ENCODE measurements at regions not wholly inside any gene's neighbourhood (a gene's known extent, or its start where the extent isn't known, plus 50 kb on each side); places are given as distances from the start of the nearest gene placed in this dataset.

GRCh38 chr2:45257820-45258219 is 248.6 kb upstream of the SIX2 start:
- Mint-ChIP-seq H3K4me3 (no peak overlapping the region), H3K4me1 (ENCODE audit: low read depth) (no peaks in the 10 kb centered on the region), H3K9me3 (no peaks in the 10 kb centered on the region), H3K36me3 (ENCODE audit: low read depth) (no peaks in the 10 kb centered on the region), H3K27me3 (peaks cover 8% of the 10 kb centered on the region), H3K27ac (no peak overlapping the region)
- no peak for DNase-seq

- Mint-ChIP-seq H3K4me1 (ENCODE audit: low read depth) (no peaks in the 10 kb centered on the region), H3K4me3 (no peak overlapping the region), H3K36me3 (ENCODE audit: low read depth) (no peaks in the 10 kb centered on the region), H3K27ac (no peak overlapping the region), H3K9me3 (no peaks in the 10 kb centered on the region), H3K27me3 (peaks cover 3% of the 10 kb centered on the region)
- DNase-seq: no peak
Observed at GRCh38 chr2:45256867-45257641, 247.8 kb upstream of the SIX2 start.

- H3K9me3 Mint-ChIP-seq: no peaks in the 10 kb centered on the region
- no peak for DNase-seq
- H3K4me1 Mint-ChIP-seq (ENCODE audit: low read depth): no peaks in the 10 kb centered on the region
- H3K27ac Mint-ChIP-seq: no peak overlapping the region
- no peak overlapping the region for H3K4me3 Mint-ChIP-seq
- H3K36me3 Mint-ChIP-seq (ENCODE audit: low read depth): no peaks in the 10 kb centered on the region
- H3K27me3 Mint-ChIP-seq: peaks cover 3% of the 10 kb centered on the region
Observed at GRCh38 chr2:45256173-45256866, 247.1 kb upstream of the SIX2 start.

GRCh38 chr2:45255563-45255962 is 246.3 kb upstream of the SIX2 start:
- no peaks in the 10 kb centered on the region for H3K4me1 Mint-ChIP-seq (ENCODE audit: low read depth)
- no peak overlapping the region for H3K27ac Mint-ChIP-seq
- peaks cover under 1% of the 10 kb centered on the region for H3K27me3 Mint-ChIP-seq
- no peak for DNase-seq
- H3K4me3 Mint-ChIP-seq: no peak overlapping the region
- H3K9me3 Mint-ChIP-seq: no peaks in the 10 kb centered on the region
- no peaks in the 10 kb centered on the region for H3K36me3 Mint-ChIP-seq (ENCODE audit: low read depth)

- Mint-ChIP-seq H3K27me3 (peaks cover 6% of the 10 kb centered on the region), H3K4me1 (ENCODE audit: low read depth) (no peaks in the 10 kb centered on the region), H3K27ac (no peak overlapping the region), H3K36me3 (ENCODE audit: low read depth) (no peaks in the 10 kb centered on the region), H3K9me3 (no peaks in the 10 kb centered on the region), H3K4me3 (no peak overlapping the region)
- no peak for DNase-seq
Observed at GRCh38 chr2:45254025-45254424, 244.8 kb upstream of the SIX2 start.

GRCh38 chr2:45253151-45253550 is 243.9 kb upstream of the SIX2 start:
- Mint-ChIP-seq H3K27ac (no peak overlapping the region), H3K9me3 (no peaks in the 10 kb centered on the region), H3K4me3 (no peak overlapping the region), H3K27me3 (peaks cover 9% of the 10 kb centered on the region), H3K4me1 (ENCODE audit: low read depth) (no peaks in the 10 kb centered on the region), H3K36me3 (ENCODE audit: low read depth) (no peaks in the 10 kb centered on the region)
- no peak for DNase-seq

GRCh38 chr2:45250176-45250575 is 240.9 kb upstream of the SIX2 start:
- DNase-seq: no peak
- Mint-ChIP-seq H3K27ac (no peak overlapping the region), H3K36me3 (ENCODE audit: low read depth) (no peaks in the 10 kb centered on the region), H3K9me3 (no peaks in the 10 kb centered on the region), H3K4me3 (no peak overlapping the region), H3K4me1 (ENCODE audit: low read depth) (no peaks in the 10 kb centered on the region), H3K27me3 (peaks cover 9% of the 10 kb centered on the region)

GRCh38 chr2:45248214-45248613 is 239.0 kb upstream of the SIX2 start:
- Mint-ChIP-seq H3K27ac (no peak overlapping the region), H3K27me3 (peaks cover 9% of the 10 kb centered on the region), H3K36me3 (ENCODE audit: low read depth) (no peaks in the 10 kb centered on the region), H3K4me1 (ENCODE audit: low read depth) (no peaks in the 10 kb centered on the region), H3K9me3 (no peaks in the 10 kb centered on the region), H3K4me3 (no peak overlapping the region)
- no peak for DNase-seq

- H3K27ac Mint-ChIP-seq: no peak overlapping the region
- peaks cover 18% of the 10 kb centered on the region for H3K27me3 Mint-ChIP-seq
- no peak for DNase-seq
- no peaks in the 10 kb centered on the region for H3K4me1 Mint-ChIP-seq (ENCODE audit: low read depth)
- no peaks in the 10 kb centered on the region for H3K36me3 Mint-ChIP-seq (ENCODE audit: low read depth)
- H3K9me3 Mint-ChIP-seq: no peaks in the 10 kb centered on the region
- H3K4me3 Mint-ChIP-seq: no peak overlapping the region
Observed at GRCh38 chr2:45244928-45245327, 235.7 kb upstream of the SIX2 start.

- Mint-ChIP-seq H3K27me3 (peaks cover 29% of the 10 kb centered on the region), H3K9me3 (no peaks in the 10 kb centered on the region), H3K27ac (no peak overlapping the region), H3K4me1 (ENCODE audit: low read depth) (peaks cover 6% of the 10 kb centered on the region), H3K4me3 (no peak overlapping the region), H3K36me3 (ENCODE audit: low read depth) (no peaks in the 10 kb centered on the region)
- DNase-seq: no peak
Observed at GRCh38 chr2:45242161-45242741, 233.0 kb upstream of the SIX2 start.

- no peak overlapping the region for H3K4me3 Mint-ChIP-seq
- peaks cover 39% of the 10 kb centered on the region for H3K27me3 Mint-ChIP-seq
- H3K9me3 Mint-ChIP-seq: no peaks in the 10 kb centered on the region
- H3K4me1 Mint-ChIP-seq (ENCODE audit: low read depth): peaks cover 6% of the 10 kb centered on the region
- DNase-seq: no peak
- no peak overlapping the region for H3K27ac Mint-ChIP-seq
- no peaks in the 10 kb centered on the region for H3K36me3 Mint-ChIP-seq (ENCODE audit: low read depth)
Observed at GRCh38 chr2:45241061-45241561, 231.9 kb upstream of the SIX2 start.

GRCh38 chr2:45237850-45238542 is 228.7 kb upstream of the SIX2 start:
- DNase-seq: no peak
- Mint-ChIP-seq H3K4me3 (no peak overlapping the region), H3K36me3 (ENCODE audit: low read depth) (no peaks in the 10 kb centered on the region), H3K9me3 (no peaks in the 10 kb centered on the region), H3K27me3 (peaks cover 45% of the 10 kb centered on the region), H3K27ac (no peak overlapping the region), H3K4me1 (ENCODE audit: low read depth) (peaks cover 6% of the 10 kb centered on the region)

GRCh38 chr2:45237128-45237527 is 227.9 kb upstream of the SIX2 start:
- no peak overlapping the region for H3K4me3 Mint-ChIP-seq
- peaks cover 42% of the 10 kb centered on the region for H3K27me3 Mint-ChIP-seq
- no peak overlapping the region for H3K27ac Mint-ChIP-seq
- no peak for DNase-seq
- peaks cover 6% of the 10 kb centered on the region for H3K4me1 Mint-ChIP-seq (ENCODE audit: low read depth)
- no peaks in the 10 kb centered on the region for H3K36me3 Mint-ChIP-seq (ENCODE audit: low read depth)
- H3K9me3 Mint-ChIP-seq: no peaks in the 10 kb centered on the region

GRCh38 chr2:45236268-45236667 is 227.0 kb upstream of the SIX2 start:
- no peak overlapping the region for H3K27ac Mint-ChIP-seq
- H3K36me3 Mint-ChIP-seq (ENCODE audit: low read depth): no peaks in the 10 kb centered on the region
- DNase-seq: no peak
- peaks cover 40% of the 10 kb centered on the region for H3K27me3 Mint-ChIP-seq
- H3K4me1 Mint-ChIP-seq (ENCODE audit: low read depth): peaks cover 6% of the 10 kb centered on the region
- no peak overlapping the region for H3K4me3 Mint-ChIP-seq
- H3K9me3 Mint-ChIP-seq: no peaks in the 10 kb centered on the region

Measured in activated T-cell treated with anti-CD3 and anti-CD28 coated beads, Interleukin-2, amount 50 U/mL, for 24 hours (primary cell).